Breast epithelium (tissue), 3 donors: ENCODE measurements at regions not wholly inside any gene's neighbourhood (a gene's known extent, or its start where the extent isn't known, plus 50 kb on each side); places are given as distances from the start of the nearest gene placed in this dataset.

Experiments used
- POLR2A ChIP-seq: fragments of 450-650 bp; IDR thresholded peaks from one replicate; pipeline ENCODE4 v1.6.1; 2016; ENCODE audit warnings: antibody characterized with exemption, mild to moderate bottlenecking, moderate library complexity
- TF ChIP-seq, protein P1 (sequence below), 3 donors: fragments of 450-650 bp; IDR thresholded peaks; one replicate each; pipeline ENCODE4 v1.5.1; 2016 to 2017; ENCODE audit warnings: antibody characterized with exemption in 3 of 3, mild to moderate bottlenecking in 3 of 3, moderate library complexity in 3 of 3

GRCh38 chr12:119932921-119933320 is 55.8 kb upstream of the CIT start:
- TF ChIP-seq, protein P1, sequence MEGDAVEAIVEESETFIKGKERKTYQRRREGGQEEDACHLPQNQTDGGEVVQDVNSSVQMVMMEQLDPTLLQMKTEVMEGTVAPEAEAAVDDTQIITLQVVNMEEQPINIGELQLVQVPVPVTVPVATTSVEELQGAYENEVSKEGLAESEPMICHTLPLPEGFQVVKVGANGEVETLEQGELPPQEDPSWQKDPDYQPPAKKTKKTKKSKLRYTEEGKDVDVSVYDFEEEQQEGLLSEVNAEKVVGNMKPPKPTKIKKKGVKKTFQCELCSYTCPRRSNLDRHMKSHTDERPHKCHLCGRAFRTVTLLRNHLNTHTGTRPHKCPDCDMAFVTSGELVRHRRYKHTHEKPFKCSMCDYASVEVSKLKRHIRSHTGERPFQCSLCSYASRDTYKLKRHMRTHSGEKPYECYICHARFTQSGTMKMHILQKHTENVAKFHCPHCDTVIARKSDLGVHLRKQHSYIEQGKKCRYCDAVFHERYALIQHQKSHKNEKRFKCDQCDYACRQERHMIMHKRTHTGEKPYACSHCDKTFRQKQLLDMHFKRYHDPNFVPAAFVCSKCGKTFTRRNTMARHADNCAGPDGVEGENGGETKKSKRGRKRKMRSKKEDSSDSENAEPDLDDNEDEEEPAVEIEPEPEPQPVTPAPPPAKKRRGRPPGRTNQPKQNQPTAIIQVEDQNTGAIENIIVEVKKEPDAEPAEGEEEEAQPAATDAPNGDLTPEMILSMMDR (IDR thresholded peaks at IDR 0.05): no peak
- no peak for TF ChIP-seq POLR2A
